OCI-LY7 (cell line): ENCODE measurements at regions not wholly inside any gene's neighbourhood (a gene's known extent, or its start where the extent isn't known, plus 50 kb on each side); places are given as distances from the start of the nearest gene placed in this dataset.

Experiments
- BruUV-seq: library from RNA; stranded (reverse); fragments of 400-500 nt; replicated peaks from 2 replicates; lab custom pipeline; 2021; lab: Mats Ljungman, UMichigan
- CTCF ChIA-PET: fragments of 300-600 bp; sonication (Branson Sonifier 250); formaldehyde crosslinking; loops from one replicate; lab custom pipeline; 2022; ENCODE audit warnings: antibody characterized with exemption; ENCODE audit not compliant: unreplicated experiment; lab: Charles Lee
- POLR2A ChIA-PET: fragments of 300-600 bp; sonication (Branson Sonifier 250); formaldehyde crosslinking; loops from one replicate; lab custom pipeline; 2022; ENCODE audit warnings: antibody characterized with exemption; lab: Charles Lee
- DNase-seq: peaks from one replicate; pipeline ENCODE4 v3.0.0-alpha.2; 2015; ENCODE audit warnings: low spot score
- H2AFZ ChIP-seq: fragments of 200-600 bp; sonication (generic), shearing (Covaris generic); 2 replicates; pipeline ENCODE4 v1.6.1; 2014; ENCODE audit warnings: mild to moderate bottlenecking, antibody characterized with exemption, low read length, moderate library complexity
- H3K27ac ChIP-seq: fragments of 200-600 bp; sonication (generic); 2 replicates; pipeline ENCODE4 v1.5.1; 2014; ENCODE audit warnings: mixed run types, low read depth, mild to moderate bottlenecking, moderate library complexity, low read length, inconsistent platforms; ENCODE audit not compliant: poor library complexity, severe bottlenecking
- H3K36me3 ChIP-seq: fragments of 200-600 bp; sonication (generic); 2 replicates; pipeline ENCODE4 v1.6.1; 2014; ENCODE audit warnings: mild to moderate bottlenecking, antibody characterized with exemption, low read length, moderate library complexity, mixed read lengths; ENCODE audit not compliant: insufficient read depth
- H3K4me1 ChIP-seq: fragments of 200-600 bp; sonication (generic); 2 replicates; pipeline ENCODE4 v1.5.1; 2014; ENCODE audit warnings: mild to moderate bottlenecking, low read length; ENCODE audit not compliant: insufficient read depth, poor library complexity, severe bottlenecking
- H3K4me2 ChIP-seq: fragments of 200-600 bp; sonication (generic); 2 replicates; pipeline ENCODE4 v1.6.1; 2014; ENCODE audit warnings: mild to moderate bottlenecking, low read length
- H3K4me3 ChIP-seq: fragments of 200-600 bp; sonication (generic); 2 replicates; pipeline ENCODE4 v1.5.1; 2014; ENCODE audit warnings: mild to moderate bottlenecking, low read depth, low read length; ENCODE audit not compliant: poor library complexity, severe bottlenecking
- H3K79me2 ChIP-seq: fragments of 200-600 bp; sonication (generic); 2 replicates; pipeline ENCODE4 v1.6.1; 2016; ENCODE audit warnings: low read depth, mild to moderate bottlenecking, low read length, moderate library complexity, mixed read lengths; ENCODE audit not compliant: insufficient read depth
- H3K9me2 ChIP-seq: fragments of 200-600 bp; sonication (generic); 2 replicates; pipeline ENCODE4 v1.6.1; 2016; ENCODE audit warnings: mild to moderate bottlenecking, low read length, mixed read lengths; ENCODE audit not compliant: insufficient read depth
- H3K9me3 ChIP-seq: fragments of 200-600 bp; sonication (generic); 2 replicates; pipeline ENCODE4 v1.6.1; 2014; ENCODE audit warnings: mild to moderate bottlenecking, mixed run types, low read length, mixed read lengths
- H4K20me1 ChIP-seq: fragments of 200-600 bp; sonication (generic); 2 replicates; pipeline ENCODE4 v1.6.1; 2014; ENCODE audit warnings: mild to moderate bottlenecking, antibody characterized with exemption, low read length, moderate library complexity, mixed read lengths; ENCODE audit not compliant: insufficient read depth
- CTCF ChIP-seq: fragments of 200-600 bp; sonication (generic); conservative IDR thresholded peaks from 2 replicates; pipeline ENCODE4 v1.5.1; 2014; ENCODE audit warnings: mild to moderate bottlenecking, antibody characterized with exemption, low read length, moderate library complexity, mixed read lengths
- EZH2phosphoT487 ChIP-seq: fragments of 200-600 bp; sonication (generic); IDR thresholded peaks from 2 replicates; pipeline ENCODE4 v1.6.1; 2018; ENCODE audit warnings: low read depth, borderline replicate concordance, mild to moderate bottlenecking, mixed run types, antibody characterized with exemption, low read length, moderate library complexity, mixed read lengths
- intact Hi-C: fragments of 100-400 bp; cut with micrococcal nuclease; formaldehyde crosslinking; loops from one replicate; pipeline ENCODE4 v1.10.0; 2022; ENCODE audit not compliant: unreplicated experiment

GRCh38 chrX:33808636-33809035 lies 323.5 kb downstream of the FAM47A start:
- Histone ChIP-seq H3K4me1 (no peaks in the 10 kb centered on the region), H2AFZ (no peak overlapping the region), H3K27ac (no peak overlapping the region), H3K79me2 (no peaks in the 10 kb centered on the region), H3K4me3 (no peak overlapping the region), H4K20me1 (no peaks in the 10 kb centered on the region), H3K9me2 (no peaks in the 10 kb centered on the region), H3K4me2 (no peak overlapping the region), H3K9me3 (no peaks in the 10 kb centered on the region), H3K36me3 (no peaks in the 10 kb centered on the region)
- POLR2A ChIA-PET: no interaction called here
- intact Hi-C loops: no loop called here
- no peak for TF ChIP-seq EZH2phosphoT487
- no peak for TF ChIP-seq CTCF
- CTCF ChIA-PET: no interaction called here
- no peak for DNase-seq
- BruUV-seq: no TSS peak

GRCh38 chrX:33784548-33784947 lies 347.6 kb downstream of the FAM47A start:
- POLR2A ChIA-PET: no interaction called here
- no peak overlapping the region for H3K4me2 ChIP-seq
- no peak overlapping the region for H3K27ac ChIP-seq
- H3K36me3 ChIP-seq: no peaks in the 10 kb centered on the region
- no peaks in the 10 kb centered on the region for H3K9me3 ChIP-seq
- H3K79me2 ChIP-seq: no peaks in the 10 kb centered on the region
- no peaks in the 10 kb centered on the region for H3K9me2 ChIP-seq
- CTCF ChIA-PET: no interaction called here
- H4K20me1 ChIP-seq: no peaks in the 10 kb centered on the region
- intact Hi-C loops: no loop called here
- H3K4me3 ChIP-seq: no peak overlapping the region
- DNase-seq: no peak
- no peaks in the 10 kb centered on the region for H3K4me1 ChIP-seq
- no TSS peak for BruUV-seq
- TF ChIP-seq CTCF: no peak
- no peak overlapping the region for H2AFZ ChIP-seq

DNA sequence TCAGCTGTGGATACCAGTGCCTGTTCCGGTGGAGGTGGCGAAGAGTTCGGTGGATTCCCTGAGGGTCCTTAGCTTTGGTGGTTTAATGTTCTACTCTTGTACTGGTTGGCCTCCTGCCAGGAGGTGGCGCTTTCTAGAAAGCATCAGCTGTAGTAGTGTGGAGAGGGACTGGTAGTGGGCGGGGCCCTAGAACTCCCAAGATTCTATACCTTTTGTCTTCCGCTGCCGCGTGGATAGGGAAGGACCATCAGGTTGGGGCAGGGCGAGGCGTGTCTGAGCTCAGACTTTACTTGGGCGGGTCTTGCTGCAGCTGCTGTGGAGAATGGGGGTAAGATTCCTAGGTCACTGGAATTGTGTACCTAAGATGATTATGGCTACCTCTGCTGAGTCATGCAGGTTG lies 390.3 kb downstream of the FAM47A start:
- TF ChIP-seq CTCF (no peak), EZH2phosphoT487 (no peak)

More for the DNA sequence above, 390.3 kb downstream of the FAM47A start:
- Histone ChIP-seq H3K27ac (no peak overlapping the region), H3K79me2 (no peaks in the 10 kb centered on the region), H3K4me2 (no peak overlapping the region), H2AFZ (no peak overlapping the region), H3K36me3 (no peaks in the 10 kb centered on the region), H4K20me1 (no peaks in the 10 kb centered on the region), H3K4me1 (no peaks in the 10 kb centered on the region), H3K9me2 (no peaks in the 10 kb centered on the region), H3K9me3 (no peaks in the 10 kb centered on the region), H3K4me3 (no peak overlapping the region)
- intact Hi-C loops: no loop called here
- CTCF ChIA-PET: no interaction called here
- DNase-seq: no peak
- POLR2A ChIA-PET: no interaction called here
- no TSS peak for BruUV-seq
